B cell (primary cell): ENCODE measurements at regions not wholly inside any gene's neighbourhood (a gene's known extent, or its start where the extent isn't known, plus 50 kb on each side); places are given as distances from the start of the nearest gene placed in this dataset.

Experiments used
- EZH2 ChIP-seq: IDR thresholded peaks from 2 replicates; pipeline ENCODE4 v1.6.1; 2012; ENCODE audit warnings: borderline replicate concordance, low read depth, mild to moderate bottlenecking, moderate library complexity, low read length; ENCODE audit not compliant: insufficient read depth, poor library complexity, severe bottlenecking
- TF ChIP-seq, protein P1 (sequence below): fragments of 200-600 bp; IDR thresholded peaks from one replicate; pipeline ENCODE4 v1.8.0; 2022; ENCODE audit warnings: antibody characterized with exemption, mild to moderate bottlenecking

DNA sequence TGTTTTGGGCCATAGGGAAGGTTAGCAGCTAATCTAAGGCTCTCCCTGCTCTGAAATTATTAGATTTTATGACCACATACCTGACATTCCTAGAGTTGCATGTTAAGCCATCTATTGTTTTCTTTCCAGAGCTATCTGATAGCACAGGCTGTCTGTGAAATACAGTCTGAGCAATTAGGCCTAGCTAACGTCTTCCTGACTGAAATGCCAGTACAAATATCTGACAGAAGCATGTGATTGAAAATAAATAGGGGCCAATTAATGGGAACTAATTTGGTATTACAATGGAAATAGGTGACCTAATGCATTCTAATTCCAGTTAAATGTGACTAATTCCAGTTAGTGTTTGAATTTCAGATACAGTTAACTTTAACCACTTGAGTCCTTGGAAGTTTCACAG lies 115.2 kb downstream of the C12orf75 start:
- TF ChIP-seq, protein P1, sequence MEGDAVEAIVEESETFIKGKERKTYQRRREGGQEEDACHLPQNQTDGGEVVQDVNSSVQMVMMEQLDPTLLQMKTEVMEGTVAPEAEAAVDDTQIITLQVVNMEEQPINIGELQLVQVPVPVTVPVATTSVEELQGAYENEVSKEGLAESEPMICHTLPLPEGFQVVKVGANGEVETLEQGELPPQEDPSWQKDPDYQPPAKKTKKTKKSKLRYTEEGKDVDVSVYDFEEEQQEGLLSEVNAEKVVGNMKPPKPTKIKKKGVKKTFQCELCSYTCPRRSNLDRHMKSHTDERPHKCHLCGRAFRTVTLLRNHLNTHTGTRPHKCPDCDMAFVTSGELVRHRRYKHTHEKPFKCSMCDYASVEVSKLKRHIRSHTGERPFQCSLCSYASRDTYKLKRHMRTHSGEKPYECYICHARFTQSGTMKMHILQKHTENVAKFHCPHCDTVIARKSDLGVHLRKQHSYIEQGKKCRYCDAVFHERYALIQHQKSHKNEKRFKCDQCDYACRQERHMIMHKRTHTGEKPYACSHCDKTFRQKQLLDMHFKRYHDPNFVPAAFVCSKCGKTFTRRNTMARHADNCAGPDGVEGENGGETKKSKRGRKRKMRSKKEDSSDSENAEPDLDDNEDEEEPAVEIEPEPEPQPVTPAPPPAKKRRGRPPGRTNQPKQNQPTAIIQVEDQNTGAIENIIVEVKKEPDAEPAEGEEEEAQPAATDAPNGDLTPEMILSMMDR, result no peak
- no peak for TF ChIP-seq EZH2
